Astrocyte of the cerebellum (primary cell): ENCODE measurements at regions not wholly inside any gene's neighbourhood (a gene's known extent, or its start where the extent isn't known, plus 50 kb on each side); places are given as distances from the start of the nearest gene placed in this dataset.

ENCODE experiments used
- DNase-seq: peaks from one replicate; pipeline ENCODE4 v3.0.0-alpha.2; 2011; ENCODE audit warnings: low read depth
- H3K4me3 ChIP-seq: 2 replicates; pipeline ENCODE4 v1.5.1; 2011; ENCODE audit warnings: mild to moderate bottlenecking, low read depth, low read length, moderate library complexity
- in situ Hi-C: cut with HindIII; loops from 2 replicates; pipeline ENCODE4 v1.10.0; 2017; ENCODE audit warnings: low sequenced_read_pairs
- TF ChIP-seq, protein P1 (sequence below): IDR thresholded peaks from 2 replicates; pipeline ENCODE4 v1.5.1; 2012; ENCODE audit warnings: low read length, low read depth, moderate library complexity, mild to moderate bottlenecking; ENCODE audit errors: missing control alignments

DNA sequence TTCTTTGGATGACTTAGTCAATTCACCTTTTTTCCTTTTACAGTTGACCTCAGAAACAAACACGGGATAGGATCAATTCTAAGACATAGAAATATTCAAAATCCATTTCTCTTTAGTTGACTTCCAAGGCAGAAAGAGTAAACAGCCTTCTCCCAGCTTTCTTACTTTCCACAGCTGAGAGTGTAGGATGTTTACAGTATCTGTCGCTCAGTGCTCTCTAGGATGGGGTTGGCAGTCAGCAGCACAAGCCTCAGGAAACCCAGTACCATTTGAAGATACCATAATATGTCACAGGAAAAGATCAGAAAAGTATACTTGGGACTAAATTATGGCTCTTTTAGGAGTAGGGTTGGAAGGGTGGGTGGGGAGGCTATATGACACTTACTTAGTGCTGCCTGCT is 88.2 kb downstream of the OGFRL1 start:
- no peak overlapping the region for H3K4me3 ChIP-seq
- in situ Hi-C loops: no loop called here
- DNase-seq: no peak
- TF ChIP-seq, protein P1, sequence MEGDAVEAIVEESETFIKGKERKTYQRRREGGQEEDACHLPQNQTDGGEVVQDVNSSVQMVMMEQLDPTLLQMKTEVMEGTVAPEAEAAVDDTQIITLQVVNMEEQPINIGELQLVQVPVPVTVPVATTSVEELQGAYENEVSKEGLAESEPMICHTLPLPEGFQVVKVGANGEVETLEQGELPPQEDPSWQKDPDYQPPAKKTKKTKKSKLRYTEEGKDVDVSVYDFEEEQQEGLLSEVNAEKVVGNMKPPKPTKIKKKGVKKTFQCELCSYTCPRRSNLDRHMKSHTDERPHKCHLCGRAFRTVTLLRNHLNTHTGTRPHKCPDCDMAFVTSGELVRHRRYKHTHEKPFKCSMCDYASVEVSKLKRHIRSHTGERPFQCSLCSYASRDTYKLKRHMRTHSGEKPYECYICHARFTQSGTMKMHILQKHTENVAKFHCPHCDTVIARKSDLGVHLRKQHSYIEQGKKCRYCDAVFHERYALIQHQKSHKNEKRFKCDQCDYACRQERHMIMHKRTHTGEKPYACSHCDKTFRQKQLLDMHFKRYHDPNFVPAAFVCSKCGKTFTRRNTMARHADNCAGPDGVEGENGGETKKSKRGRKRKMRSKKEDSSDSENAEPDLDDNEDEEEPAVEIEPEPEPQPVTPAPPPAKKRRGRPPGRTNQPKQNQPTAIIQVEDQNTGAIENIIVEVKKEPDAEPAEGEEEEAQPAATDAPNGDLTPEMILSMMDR: no peak

DNA sequence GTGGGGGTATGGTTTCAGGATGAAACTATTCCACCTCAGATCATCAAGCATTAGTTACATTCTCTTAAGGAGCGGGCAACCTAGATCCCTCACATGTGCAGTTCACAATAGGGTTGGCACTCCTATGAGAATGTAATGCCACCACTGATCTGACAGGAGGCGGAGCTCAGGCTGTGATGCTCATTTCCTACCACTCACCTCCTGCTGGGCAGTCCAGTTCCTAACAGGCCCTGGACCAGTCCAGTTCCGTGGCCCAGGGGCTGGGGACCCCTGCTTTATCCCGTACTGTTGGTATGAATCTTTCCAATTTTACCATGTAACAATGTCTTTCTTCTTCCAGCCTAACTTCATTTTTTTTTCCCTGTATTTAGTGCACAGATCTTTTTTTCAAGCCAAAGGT is 94.9 kb downstream of the OGFRL1 start:
- TF ChIP-seq, protein P1: no peak
- in situ Hi-C loops: loop anchor here (10.0 kb wide), 1 partner anchor 121 kb away; no protein-coding TSS in a partner anchor
- no peak overlapping the region for H3K4me3 ChIP-seq
- DNase-seq: no peak

DNA sequence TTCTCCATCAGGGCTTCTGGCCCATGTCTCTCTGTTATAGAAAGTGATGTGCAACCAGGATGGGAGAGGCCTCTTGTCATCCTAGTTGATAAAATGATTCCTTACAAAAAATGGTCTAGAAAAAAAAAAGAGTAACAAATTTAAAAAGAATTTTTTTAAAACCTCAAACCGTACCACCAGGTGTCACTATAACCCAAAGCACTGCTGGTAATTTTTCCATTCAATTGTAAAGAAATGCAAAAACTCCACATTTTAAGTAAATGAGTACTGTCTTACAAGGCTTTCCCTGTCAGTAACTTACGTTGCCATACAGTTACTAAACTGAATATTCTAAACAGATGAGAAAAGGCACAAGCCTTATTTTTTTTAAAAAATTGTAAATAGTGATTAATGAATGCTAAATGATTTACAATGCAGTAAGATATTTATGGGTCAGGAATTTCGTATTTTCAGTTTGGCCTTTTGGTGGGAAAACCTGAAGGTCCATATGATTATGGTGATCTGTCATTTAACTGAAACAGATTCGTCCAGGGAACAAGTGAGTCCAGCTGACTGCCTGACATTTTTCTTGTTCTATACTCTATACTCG is 95.4 kb downstream of the OGFRL1 start:
- in situ Hi-C loops: loop anchor here (10.0 kb wide), 1 partner anchor 121 kb away; no protein-coding TSS in a partner anchor
- peak; percentile 64 for DNase-seq
- no peak overlapping the region for H3K4me3 ChIP-seq
- TF ChIP-seq, protein P1: no peak

DNA sequence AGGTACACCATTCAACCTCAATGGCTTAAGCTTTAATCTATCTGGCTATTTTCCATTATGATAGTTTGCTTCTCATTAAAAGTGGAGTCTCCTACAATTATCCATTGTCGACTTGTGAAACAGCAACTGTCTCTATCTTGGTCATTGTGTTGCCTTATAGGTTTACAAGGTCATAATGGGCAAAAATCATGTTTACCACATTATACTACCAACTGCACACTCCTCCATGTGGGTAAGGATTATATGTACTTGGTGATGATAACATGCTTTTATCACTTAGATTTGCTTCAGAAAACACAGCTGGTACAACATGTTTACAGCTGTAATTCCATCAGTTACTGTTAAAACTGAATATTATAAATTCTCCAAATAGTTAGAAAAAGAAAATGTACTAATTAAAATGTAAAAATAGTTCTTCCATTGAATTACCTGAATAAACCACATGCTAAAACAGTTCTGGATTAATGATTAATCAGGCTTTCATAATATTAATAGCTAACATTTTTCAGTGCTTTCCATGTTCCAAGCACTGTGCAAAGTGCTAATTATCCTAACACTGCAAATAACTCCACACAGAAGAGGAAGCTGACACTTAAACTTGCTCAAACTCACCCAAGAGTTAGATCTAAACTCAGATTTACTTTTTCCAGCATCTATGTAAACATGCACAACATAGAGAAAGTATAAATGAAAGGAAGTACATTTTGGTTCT is 96.7 kb downstream of the OGFRL1 start:
- DNase-seq: no peak
- TF ChIP-seq, protein P1: no peak
- in situ Hi-C loops: loop anchor here (10.0 kb wide), 1 partner anchor 120 kb away; no protein-coding TSS in a partner anchor
- H3K4me3 ChIP-seq: no peak overlapping the region

DNA sequence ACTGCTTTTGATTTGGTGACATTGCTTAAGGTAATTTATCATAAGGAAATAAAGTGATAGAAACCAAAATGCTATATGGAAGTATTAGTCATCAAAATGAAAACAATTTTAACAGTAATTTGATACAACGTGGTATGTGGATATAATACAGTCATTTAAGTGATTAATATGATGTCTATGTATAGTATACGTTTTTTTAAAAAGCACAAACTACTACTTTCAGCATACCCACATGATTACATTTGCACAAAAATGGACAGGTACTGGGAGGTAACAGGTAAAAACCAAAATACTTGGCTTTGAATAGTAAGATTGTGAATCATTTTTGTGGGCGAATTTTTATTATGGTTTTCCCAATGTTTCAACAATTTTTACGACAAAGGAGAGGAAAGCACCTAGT is 97.6 kb downstream of the OGFRL1 start:
- DNase-seq: no peak
- H3K4me3 ChIP-seq: no peak overlapping the region
- TF ChIP-seq, protein P1: no peak
- in situ Hi-C loops: loop anchor here (10.0 kb wide), 1 partner anchor 119 kb away; no protein-coding TSS in a partner anchor

DNA sequence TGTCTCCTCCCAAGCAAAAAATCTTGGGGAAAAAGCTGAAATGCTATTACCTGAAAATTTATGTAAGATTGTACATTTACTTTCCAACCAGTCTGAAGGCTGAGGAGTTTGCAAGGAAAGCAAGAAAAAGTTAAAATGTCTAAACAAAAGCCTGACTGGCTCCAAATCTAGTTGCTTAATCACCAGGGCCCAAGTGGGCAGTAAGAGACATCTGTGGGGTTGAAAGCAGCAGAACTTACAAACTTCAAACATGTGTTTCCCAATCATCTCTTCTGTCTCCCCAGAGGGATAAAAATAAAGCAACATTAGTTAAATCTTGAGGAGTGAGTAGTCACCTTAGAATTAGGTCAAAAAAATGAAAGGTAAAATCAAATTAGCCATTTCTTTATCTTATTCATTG is 98.6 kb downstream of the OGFRL1 start:
- in situ Hi-C loops: loop anchor here (10.0 kb wide), 1 partner anchor 118 kb away; no protein-coding TSS in a partner anchor
- DNase-seq: no peak
- TF ChIP-seq, protein P1: no peak

More for the DNA sequence above, 98.6 kb downstream of the OGFRL1 start:
- H3K4me3 ChIP-seq: no peak overlapping the region
